ENCODE measurements at regions not wholly inside any gene's neighbourhood (a gene's known extent, or its start where the extent isn't known, plus 50 kb on each side); places are given as distances from the start of the nearest gene placed in this dataset.

DNA sequence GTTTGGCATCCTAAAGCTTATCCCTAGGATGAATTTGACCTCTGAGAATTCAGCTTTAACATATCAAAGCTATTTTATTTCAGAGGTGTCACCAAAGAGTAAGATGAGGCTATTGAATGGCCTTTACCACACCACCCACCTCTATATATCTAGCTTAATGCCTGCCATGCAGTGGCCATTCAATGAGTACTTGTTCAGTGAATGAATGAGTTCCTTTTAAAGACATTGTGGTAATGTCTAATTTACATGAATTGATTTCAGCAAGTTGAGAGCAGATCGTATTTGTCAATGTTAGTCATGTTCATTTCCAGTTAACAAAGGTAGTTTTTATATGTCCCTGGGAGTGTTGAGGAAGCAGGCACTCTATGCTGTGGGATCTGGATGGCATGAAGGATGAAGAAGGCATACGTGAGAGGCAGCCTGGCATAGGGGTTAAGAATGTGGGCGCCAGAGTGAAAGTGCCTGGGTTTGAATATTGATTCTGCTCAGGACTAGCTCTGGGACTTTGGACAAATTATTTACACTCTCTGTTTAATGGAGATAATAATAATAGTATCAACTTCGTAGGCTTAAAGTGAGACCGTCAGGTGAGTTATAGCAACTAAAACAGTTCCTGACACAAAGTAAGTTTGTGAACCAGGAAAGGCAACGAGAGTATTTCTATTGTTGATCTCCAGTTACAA lies 434.1 kb upstream of the CHST9 start:
- TF ChIP-seq, protein P1, sequence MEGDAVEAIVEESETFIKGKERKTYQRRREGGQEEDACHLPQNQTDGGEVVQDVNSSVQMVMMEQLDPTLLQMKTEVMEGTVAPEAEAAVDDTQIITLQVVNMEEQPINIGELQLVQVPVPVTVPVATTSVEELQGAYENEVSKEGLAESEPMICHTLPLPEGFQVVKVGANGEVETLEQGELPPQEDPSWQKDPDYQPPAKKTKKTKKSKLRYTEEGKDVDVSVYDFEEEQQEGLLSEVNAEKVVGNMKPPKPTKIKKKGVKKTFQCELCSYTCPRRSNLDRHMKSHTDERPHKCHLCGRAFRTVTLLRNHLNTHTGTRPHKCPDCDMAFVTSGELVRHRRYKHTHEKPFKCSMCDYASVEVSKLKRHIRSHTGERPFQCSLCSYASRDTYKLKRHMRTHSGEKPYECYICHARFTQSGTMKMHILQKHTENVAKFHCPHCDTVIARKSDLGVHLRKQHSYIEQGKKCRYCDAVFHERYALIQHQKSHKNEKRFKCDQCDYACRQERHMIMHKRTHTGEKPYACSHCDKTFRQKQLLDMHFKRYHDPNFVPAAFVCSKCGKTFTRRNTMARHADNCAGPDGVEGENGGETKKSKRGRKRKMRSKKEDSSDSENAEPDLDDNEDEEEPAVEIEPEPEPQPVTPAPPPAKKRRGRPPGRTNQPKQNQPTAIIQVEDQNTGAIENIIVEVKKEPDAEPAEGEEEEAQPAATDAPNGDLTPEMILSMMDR (IDR thresholded peaks at IDR 0.05 in 8 of 11, conservative IDR thresholded peaks at IDR 0.05 in 3 of 11): no peak
- no peak for TF ChIP-seq POLR2A (IDR thresholded peaks at IDR 0.05)
- TF ChIP-seq POLR2AphosphoS5 (IDR thresholded peaks at IDR 0.05): no peak

Data from spleen (tissue), 7 donors.